Neuron (in vitro differentiated cells): ENCODE measurements at regions not wholly inside any gene's neighbourhood (a gene's known extent, or its start where the extent isn't known, plus 50 kb on each side); places are given as distances from the start of the nearest gene placed in this dataset.

Experiments used
- H2AFZ ChIP-seq: one replicate; pipeline ENCODE4 v1.6.1; 2013; ENCODE audit warnings: low read depth, mild to moderate bottlenecking, inconsistent platforms, low read length, moderate library complexity
- H3K27me3 ChIP-seq: one replicate; pipeline ENCODE4 v1.6.1; 2013; ENCODE audit warnings: low read length; ENCODE audit not compliant: insufficient read depth
- H3K36me3 ChIP-seq: one replicate; pipeline ENCODE4 v1.6.1; 2013; ENCODE audit warnings: low read length; ENCODE audit not compliant: insufficient read depth
- H3K4me1 ChIP-seq: one replicate; pipeline ENCODE4 v1.6.1; 2013; ENCODE audit warnings: low read length; ENCODE audit not compliant: insufficient read depth
- H3K4me3 ChIP-seq: 2 replicates; pipeline ENCODE4 v1.5.1; 2013; ENCODE audit warnings: mild to moderate bottlenecking, low read length, moderate library complexity
- H3K9me3 ChIP-seq: one replicate; pipeline ENCODE4 v1.6.1; 2013; ENCODE audit warnings: low read length

DNA sequence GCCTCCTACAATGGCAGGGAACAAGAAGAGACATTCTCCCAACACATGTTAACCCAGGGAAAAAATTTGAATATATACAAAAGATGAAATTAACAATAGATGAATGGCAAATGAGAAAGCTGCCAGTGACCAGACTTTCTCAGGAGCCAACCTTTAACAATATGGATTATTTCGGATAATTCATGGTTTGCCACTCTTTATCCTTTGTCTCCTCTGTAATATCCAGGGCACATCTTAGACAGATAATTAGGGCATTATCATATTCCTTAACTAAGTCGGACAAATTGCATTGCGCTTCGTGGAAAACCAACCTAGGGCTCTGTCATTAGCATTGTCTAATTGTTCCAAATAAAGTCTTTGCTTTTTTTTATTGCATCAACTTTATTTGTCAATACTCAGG lies 97.3 kb downstream of the CDCA7 start:
- Histone ChIP-seq H3K4me3 (no peak overlapping the region), H3K4me1 (peaks cover 32% of the 10 kb centered on the region), H3K9me3 (peaks cover 3% of the 10 kb centered on the region), H3K27me3 (no peaks in the 10 kb centered on the region), H2AFZ (no peak overlapping the region), H3K36me3 (no peaks in the 10 kb centered on the region)

DNA sequence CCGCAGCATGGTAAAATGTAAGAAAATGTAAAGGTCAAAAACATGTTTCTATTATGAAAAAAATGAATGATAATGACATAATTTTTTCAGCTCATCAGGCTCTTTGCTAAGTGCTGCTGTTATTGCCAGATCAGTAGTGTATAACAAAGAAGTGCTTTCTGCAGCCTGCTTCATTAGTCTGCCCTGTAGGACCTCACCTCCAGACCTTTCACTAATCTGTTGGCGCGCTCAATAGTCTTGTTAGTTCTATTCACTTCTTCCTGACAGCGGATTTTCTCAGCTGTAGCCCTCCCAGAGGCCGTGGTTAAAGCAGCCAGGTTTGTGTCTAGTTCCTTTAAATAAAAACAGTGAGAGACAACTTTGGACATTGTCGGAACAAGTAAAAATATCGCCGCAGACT lies 97.7 kb downstream of the CDCA7 start:
- Histone ChIP-seq H3K4me3 (no peak overlapping the region), H3K36me3 (no peaks in the 10 kb centered on the region), H3K27me3 (no peaks in the 10 kb centered on the region), H3K4me1 (peaks cover 35% of the 10 kb centered on the region), H2AFZ (no peak overlapping the region), H3K9me3 (peaks cover 3% of the 10 kb centered on the region)

DNA sequence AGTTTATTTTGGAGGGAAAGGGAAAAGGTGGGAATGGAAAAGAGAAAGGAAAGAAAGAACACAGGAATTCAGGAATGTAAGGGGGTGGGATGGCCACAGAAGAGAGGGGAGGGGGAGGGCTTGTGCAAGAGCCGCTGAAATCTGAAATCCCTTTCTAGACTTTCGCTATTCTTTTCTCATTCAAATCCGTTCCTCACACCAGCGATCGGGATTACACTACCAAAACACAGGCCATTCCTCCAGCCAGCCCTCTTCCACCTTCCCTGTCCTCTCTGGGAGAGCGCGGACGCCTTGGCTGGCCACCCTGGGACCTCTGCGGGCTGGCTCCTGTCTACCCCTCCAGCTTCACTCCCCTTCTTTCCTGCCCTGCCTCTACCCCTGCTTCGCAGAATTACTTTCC lies 102.3 kb downstream of the CDCA7 start:
- H3K4me1 ChIP-seq = peaks cover 55% of the 10 kb centered on the region
- H3K27me3 ChIP-seq = no peaks in the 10 kb centered on the region
- H3K9me3 ChIP-seq = peaks cover 3% of the 10 kb centered on the region
- no peak overlapping the region for H2AFZ ChIP-seq
- no peak overlapping the region for H3K4me3 ChIP-seq
- H3K36me3 ChIP-seq = no peaks in the 10 kb centered on the region

DNA sequence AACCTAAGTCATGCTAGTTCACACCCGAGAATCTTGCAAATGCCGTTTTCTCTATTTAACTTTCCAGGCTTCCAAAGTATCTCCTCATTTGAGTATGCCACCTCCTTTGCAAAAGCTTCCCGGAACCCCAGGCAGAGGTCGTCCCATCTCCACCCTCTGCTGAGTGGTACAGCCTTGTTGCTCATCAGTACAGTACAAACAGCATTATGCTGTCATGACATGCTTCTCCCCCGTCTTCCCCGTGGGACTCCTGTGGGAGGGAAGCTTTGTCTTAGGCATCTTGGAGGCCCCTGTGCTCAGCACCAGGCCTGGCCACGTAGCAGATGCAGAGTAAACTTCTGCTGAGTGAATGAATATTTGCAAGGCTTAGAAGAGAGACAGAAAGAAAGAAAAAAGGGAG lies 102.7 kb downstream of the CDCA7 start:
- no peaks in the 10 kb centered on the region for H3K36me3 ChIP-seq
- no peak overlapping the region for H3K4me3 ChIP-seq
- H3K9me3 ChIP-seq = peaks cover 3% of the 10 kb centered on the region
- H3K4me1 ChIP-seq = peaks cover 55% of the 10 kb centered on the region
- no peaks in the 10 kb centered on the region for H3K27me3 ChIP-seq
- no peak overlapping the region for H2AFZ ChIP-seq

DNA sequence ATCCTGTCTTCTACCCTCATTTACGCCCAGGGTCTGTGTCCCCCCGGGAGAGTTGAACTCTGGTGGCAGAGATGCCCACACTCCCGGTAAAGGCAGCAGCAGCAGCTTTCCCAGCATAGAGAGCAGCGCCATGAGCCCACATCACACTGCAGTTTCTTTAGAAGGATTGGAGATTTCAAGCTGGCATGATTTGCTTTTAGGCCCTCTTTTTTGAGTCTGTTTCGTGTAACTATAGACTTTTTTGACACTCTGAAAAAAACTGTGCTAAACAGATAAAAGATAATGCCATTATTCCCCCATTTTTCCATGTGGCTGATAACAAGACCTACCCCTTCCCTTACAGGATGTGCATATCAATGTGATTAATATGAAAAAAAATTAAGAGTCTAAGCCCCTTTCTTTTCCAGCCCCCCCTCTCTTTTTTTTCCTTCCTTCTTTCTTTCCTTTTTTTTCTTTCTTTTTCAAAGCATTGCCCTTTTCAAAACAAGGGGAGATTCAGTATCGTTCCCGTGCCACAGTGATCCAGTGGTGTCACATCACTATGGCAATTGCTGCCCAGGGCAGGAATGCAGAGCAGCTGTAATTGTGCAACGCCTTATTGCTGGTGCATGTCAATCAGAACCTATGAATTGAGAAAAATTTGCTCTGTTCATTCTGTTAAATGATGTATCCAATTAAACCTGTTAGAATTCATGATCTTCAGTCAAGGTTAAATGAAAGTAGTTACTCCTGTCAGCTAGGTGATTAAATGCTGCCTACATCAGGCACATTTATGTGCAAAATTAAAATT lies 104.5 kb downstream of the CDCA7 start:
- Histone ChIP-seq H3K4me3 (no peak overlapping the region), H3K4me1 (peaks cover 45% of the 10 kb centered on the region), H3K36me3 (no peaks in the 10 kb centered on the region)

DNA sequence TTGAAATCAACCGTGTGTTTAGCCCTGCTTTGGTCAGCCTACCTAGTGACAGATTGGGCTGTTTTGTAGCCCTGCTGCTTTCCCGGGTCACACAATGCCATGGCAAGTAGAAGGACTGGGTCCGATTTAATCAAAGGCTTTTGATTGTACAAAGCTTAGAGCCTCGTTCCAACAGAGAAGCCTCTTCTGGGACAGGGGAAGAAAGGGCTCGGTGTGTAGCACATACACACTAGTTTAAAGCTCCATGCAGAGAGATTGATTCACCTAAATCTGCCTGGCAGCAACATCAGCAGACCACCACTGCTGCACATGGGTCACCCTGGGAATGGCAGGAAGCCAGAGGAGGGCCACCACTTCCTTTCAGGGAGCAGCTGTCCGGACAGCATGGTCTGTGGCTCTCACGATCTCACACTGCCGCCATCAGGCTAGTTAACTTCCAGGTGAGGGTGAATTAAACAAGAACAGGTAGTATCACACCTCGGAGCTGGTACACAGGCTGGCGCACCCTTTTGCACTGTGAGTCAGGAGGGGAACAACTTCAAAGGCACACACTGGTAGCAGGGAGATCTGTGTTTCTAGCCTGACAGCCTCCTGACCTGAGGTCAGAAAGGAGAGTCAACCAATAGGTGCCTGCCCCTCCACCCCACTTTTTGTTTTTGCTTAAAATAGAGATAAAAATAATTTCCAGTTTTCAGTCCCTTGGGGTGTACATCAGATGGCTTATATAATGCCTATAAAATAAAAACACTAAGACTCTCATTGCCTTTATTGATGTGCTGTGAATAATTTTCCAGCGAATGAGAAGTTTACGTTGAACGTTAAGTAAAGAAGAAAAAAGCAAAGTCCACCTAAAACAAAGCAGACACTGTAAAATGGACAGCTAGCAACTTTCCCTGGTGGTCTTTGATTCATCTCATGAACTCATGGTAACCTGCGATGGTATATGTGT lies 108.5 kb downstream of the CDCA7 start:
- H3K4me3 ChIP-seq = no peak overlapping the region
- no peak overlapping the region for H2AFZ ChIP-seq
- no peaks in the 10 kb centered on the region for H3K9me3 ChIP-seq
- H3K36me3 ChIP-seq = no peaks in the 10 kb centered on the region
- H3K4me1 ChIP-seq = peaks cover 37% of the 10 kb centered on the region
- H3K27me3 ChIP-seq = no peaks in the 10 kb centered on the region

More for the DNA sequence above, 104.5 kb downstream of the CDCA7 start:
- no peak overlapping the region for H2AFZ ChIP-seq
- no peaks in the 10 kb centered on the region for H3K27me3 ChIP-seq
- peaks cover 3% of the 10 kb centered on the region for H3K9me3 ChIP-seq

DNA sequence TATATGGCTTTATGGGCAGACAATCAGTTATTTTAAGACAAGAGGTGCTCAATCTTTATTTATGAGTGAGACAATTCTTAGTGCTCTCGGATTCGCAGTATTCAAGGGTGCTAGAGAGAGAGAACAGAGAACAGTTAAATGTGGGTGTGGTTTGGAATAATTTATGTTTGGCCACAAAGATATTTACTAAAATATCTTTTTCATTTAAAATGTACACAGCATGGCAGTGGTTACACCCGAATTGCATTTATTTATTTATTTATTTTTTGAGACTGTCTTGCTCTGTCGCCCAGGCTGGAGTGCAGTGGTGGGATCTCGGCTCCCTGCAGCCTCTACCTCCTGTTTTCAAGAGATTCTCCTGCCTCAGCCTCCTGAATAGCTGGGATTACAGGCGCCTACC lies 109.2 kb downstream of the CDCA7 start:
- no peaks in the 10 kb centered on the region for H3K36me3 ChIP-seq
- H2AFZ ChIP-seq = no peak overlapping the region
- no peak overlapping the region for H3K4me3 ChIP-seq
- H3K4me1 ChIP-seq = peaks cover 31% of the 10 kb centered on the region
- no peaks in the 10 kb centered on the region for H3K27me3 ChIP-seq
- H3K9me3 ChIP-seq = no peaks in the 10 kb centered on the region

DNA sequence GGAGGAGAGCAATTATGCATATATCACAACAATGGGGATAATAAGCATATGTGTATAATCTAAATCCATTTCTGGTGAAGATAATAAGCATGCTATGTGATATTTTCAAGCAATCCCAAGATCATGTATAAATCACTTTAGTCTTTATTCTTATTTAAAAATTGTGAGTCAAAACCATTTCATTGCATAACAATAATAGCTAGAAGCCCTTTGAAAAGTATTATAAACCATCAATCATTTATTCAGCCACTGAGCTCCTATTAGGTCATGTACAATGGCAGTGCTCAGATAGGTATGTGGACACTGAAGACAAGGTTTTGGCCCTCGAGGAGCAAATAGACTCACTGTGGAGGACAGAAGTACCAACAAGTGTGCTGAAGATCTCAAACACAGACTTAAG lies 113.1 kb downstream of the CDCA7 start:
- Histone ChIP-seq H3K4me3 (no peak overlapping the region), H2AFZ (no peak overlapping the region), H3K4me1 (peaks cover 3% of the 10 kb centered on the region), H3K36me3 (no peaks in the 10 kb centered on the region), H3K27me3 (no peaks in the 10 kb centered on the region), H3K9me3 (no peaks in the 10 kb centered on the region)

DNA sequence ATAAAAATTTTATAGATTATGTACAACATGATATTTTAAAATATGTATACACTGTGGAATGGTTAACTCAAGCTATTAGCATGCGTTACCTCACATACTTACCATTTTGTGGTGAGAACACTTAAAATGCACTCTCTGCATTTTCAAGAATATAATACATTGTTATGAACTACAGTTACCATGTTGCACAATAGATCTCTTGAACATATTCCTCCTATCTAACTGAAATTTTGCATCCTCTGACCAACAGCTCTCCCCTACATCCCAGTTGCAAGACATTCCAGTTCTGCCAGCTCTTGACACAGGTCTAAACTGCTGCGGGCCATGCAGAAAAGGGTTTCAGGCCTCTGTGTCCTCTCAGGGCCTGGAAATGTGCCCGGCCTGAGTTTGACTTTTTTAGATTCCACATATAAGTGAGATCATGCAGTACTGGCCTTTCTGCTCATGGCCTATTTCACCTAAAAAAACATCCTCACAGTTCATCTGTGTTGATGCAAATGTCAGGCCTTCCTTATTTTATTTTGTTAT lies 113.7 kb downstream of the CDCA7 start:
- H3K4me1 ChIP-seq = peaks cover 5% of the 10 kb centered on the region
- H3K36me3 ChIP-seq = no peaks in the 10 kb centered on the region
- no peak overlapping the region for H2AFZ ChIP-seq
- H3K4me3 ChIP-seq = no peak overlapping the region
- no peaks in the 10 kb centered on the region for H3K27me3 ChIP-seq
- H3K9me3 ChIP-seq = no peaks in the 10 kb centered on the region

DNA sequence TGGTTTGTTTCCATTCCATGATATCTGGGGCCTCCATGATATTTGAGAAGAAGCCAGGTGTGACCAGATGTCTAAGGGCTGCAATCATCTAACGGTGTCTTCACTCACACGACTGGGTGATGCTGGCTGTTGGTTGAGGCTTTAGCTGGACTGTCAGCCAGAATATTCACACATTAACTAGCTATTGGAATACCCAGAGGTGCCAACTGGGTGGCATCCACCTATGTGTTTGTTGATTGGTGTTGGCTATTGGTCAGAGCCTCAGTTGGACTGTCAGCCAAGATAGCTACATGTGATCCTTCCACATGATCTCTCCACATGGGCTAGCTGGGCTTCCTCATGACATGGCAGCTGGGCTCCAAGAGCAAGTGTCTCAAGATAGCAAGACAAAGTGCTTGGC lies 117.4 kb downstream of the CDCA7 start:
- Histone ChIP-seq H3K27me3 (peaks cover under 1% of the 10 kb centered on the region), H3K4me1 (peaks cover 9% of the 10 kb centered on the region), H3K9me3 (no peaks in the 10 kb centered on the region), H2AFZ (no peak overlapping the region), H3K4me3 (no peak overlapping the region), H3K36me3 (no peaks in the 10 kb centered on the region)

DNA sequence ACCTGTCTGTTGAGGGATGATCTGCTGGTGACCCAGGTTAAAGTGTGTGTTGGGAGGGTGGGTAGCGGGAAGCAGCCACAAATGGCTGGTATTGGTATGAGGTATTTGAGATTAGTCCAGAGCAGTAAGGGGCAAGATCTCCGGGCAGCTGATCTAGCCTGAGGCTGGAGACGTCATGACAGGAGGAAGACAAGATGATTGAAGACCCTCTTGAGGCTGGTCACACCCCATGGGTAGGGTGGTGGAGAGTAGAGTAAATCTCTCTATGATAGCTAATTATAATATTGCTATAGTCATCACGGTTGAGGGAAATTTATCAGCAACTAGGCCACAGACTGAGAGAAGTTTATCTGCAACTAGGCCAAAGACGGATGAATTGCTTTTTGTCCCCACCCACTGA lies 128.5 kb downstream of the CDCA7 start:
- H3K9me3 ChIP-seq = peaks cover 3% of the 10 kb centered on the region
- no peaks in the 10 kb centered on the region for H3K4me1 ChIP-seq
- H2AFZ ChIP-seq = no peak overlapping the region
- H3K4me3 ChIP-seq = no peak overlapping the region
- H3K27me3 ChIP-seq = no peaks in the 10 kb centered on the region
- H3K36me3 ChIP-seq = no peaks in the 10 kb centered on the region

DNA sequence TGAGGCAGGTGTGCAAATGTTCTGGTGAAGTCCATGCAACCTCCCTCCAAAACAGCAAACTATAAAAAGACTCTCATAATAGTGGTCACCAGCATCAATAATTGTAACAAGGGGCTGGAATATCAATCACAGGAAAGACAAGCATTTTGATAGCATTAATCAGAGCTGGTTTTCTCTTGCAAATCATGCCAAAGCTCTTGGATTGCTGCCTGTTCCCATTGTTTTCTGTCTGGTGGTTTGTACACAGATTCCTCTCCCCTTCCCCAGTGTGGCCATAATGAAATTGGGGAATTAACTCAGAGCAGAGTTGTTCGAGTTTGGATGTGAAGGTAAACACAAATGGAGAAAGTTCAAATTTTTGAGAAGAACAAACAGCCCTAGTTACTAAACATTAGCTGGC lies 134.2 kb downstream of the CDCA7 start:
- H3K4me1 ChIP-seq = no peaks in the 10 kb centered on the region
- no peaks in the 10 kb centered on the region for H3K27me3 ChIP-seq
- no peak overlapping the region for H2AFZ ChIP-seq
- no peaks in the 10 kb centered on the region for H3K36me3 ChIP-seq
- no peaks in the 10 kb centered on the region for H3K9me3 ChIP-seq
- no peak overlapping the region for H3K4me3 ChIP-seq

DNA sequence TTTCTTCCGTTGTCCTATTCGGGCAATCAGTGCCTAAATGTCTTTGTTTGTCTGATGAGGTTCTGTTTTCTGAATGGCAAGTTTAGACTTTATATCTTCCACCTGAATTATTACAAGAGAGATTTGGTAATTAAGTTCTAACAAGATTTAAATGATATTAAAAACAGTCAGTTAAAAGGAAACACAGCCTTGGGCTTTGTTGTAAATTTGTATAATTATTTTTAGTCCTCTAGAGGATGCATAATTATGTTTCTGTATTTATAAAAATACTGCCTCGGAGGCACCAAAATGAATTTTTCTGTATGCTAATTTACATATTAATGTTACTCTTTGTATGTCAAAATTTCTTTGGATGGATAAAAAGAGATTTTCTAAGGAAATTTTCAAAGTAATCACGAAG lies 136.7 kb downstream of the CDCA7 start:
- Histone ChIP-seq H3K4me1 (no peaks in the 10 kb centered on the region), H3K9me3 (no peaks in the 10 kb centered on the region), H3K36me3 (no peaks in the 10 kb centered on the region), H2AFZ (no peak overlapping the region), H3K4me3 (no peak overlapping the region), H3K27me3 (peaks cover 3% of the 10 kb centered on the region)
